Neural progenitor cell (in vitro differentiated cells): ENCODE measurements at regions not wholly inside any gene's neighbourhood (a gene's known extent, or its start where the extent isn't known, plus 50 kb on each side); places are given as distances from the start of the nearest gene placed in this dataset.

Experiments
- DNase-seq: peaks from one replicate; pipeline ENCODE4 v3.0.0-alpha.2; 2016; ENCODE audit warnings: low spot score
- H2AFZ ChIP-seq: fragments of 200-600 bp; sonication (generic); replicated peaks from 2 replicates; pipeline ENCODE4 v1.6.1; 2016; ENCODE audit warnings: antibody characterized with exemption
- H3F3A ChIP-seq: fragments of 200-600 bp; sonication (generic); 2 replicates; pipeline ENCODE4 v1.6.1; 2016; ENCODE audit warnings: antibody characterized with exemption, low read depth
- H3K27ac ChIP-seq: fragments of 200-600 bp; sonication (generic); 2 replicates; pipeline ENCODE4 v1.5.1; 2016; ENCODE audit warnings: mild to moderate bottlenecking
- H3K27me3 ChIP-seq: fragments of 200-600 bp; sonication (generic); 2 replicates; pipeline ENCODE4 v1.6.1; 2016; ENCODE audit warnings: mild to moderate bottlenecking, moderate library complexity
- H3K36me3 ChIP-seq: fragments of 200-600 bp; sonication (generic); 2 replicates; pipeline ENCODE4 v1.5.1; 2016
- H3K4me1 ChIP-seq: fragments of 200-600 bp; sonication (generic); 2 replicates; pipeline ENCODE4 v1.6.1; 2016; ENCODE audit warnings: mixed run types
- H3K4me2 ChIP-seq: fragments of 200-600 bp; sonication (generic); 2 replicates; pipeline ENCODE4 v1.6.1; 2016
- H3K4me3 ChIP-seq: fragments of 200-600 bp; sonication (generic); 2 replicates; pipeline ENCODE4 v1.5.1; 2016
- H3K79me2 ChIP-seq: fragments of 200-600 bp; sonication (generic); 2 replicates; pipeline ENCODE4 v1.6.1; 2016; ENCODE audit warnings: low read depth
- H3K9ac ChIP-seq: fragments of 200-600 bp; sonication (generic); 2 replicates; pipeline ENCODE4 v1.6.1; 2016
- H3K9me3 ChIP-seq: fragments of 200-600 bp; sonication (generic); 2 replicates; pipeline ENCODE4 v1.5.1; 2016; ENCODE audit warnings: low read depth
- H4K20me1 ChIP-seq: fragments of 200-600 bp; sonication (generic); 2 replicates; pipeline ENCODE4 v1.6.1; 2016; ENCODE audit warnings: low read depth
- H3K27ac Mint-ChIP-seq: 3 replicates; pipeline ENCODE4 v1.8.0; 2021; ENCODE audit warnings: mixed read lengths
- H3K27me3 Mint-ChIP-seq: 2 replicates; pipeline ENCODE4 v1.8.0; 2022; ENCODE audit warnings: low read depth, mild to moderate bottlenecking, inconsistent platforms, moderate library complexity, mixed read lengths; ENCODE audit not compliant: insufficient read depth
- H3K36me3 Mint-ChIP-seq: 3 replicates; pipeline ENCODE4 v1.8.0; 2021; ENCODE audit warnings: mixed read lengths
- H3K4me1 Mint-ChIP-seq: 3 replicates; pipeline ENCODE4 v1.8.0; 2021; ENCODE audit warnings: mixed read lengths
- H3K4me3 Mint-ChIP-seq: 3 replicates; pipeline ENCODE4 v1.8.0; 2021; ENCODE audit warnings: mild to moderate bottlenecking, moderate library complexity, mixed read lengths
- H3K9me3 Mint-ChIP-seq: 3 replicates; pipeline ENCODE4 v1.8.0; 2020; ENCODE audit warnings: mixed read lengths
- EZH2 ChIP-seq: fragments of 200-600 bp; sonication (generic); IDR thresholded peaks from 2 replicates; pipeline ENCODE4 v1.6.1; 2017; ENCODE audit warnings: antibody characterized with exemption, mild to moderate bottlenecking, moderate library complexity
- EZH2phosphoT487 ChIP-seq: fragments of 200-600 bp; sonication (generic); IDR thresholded peaks from 2 replicates; pipeline ENCODE4 v1.6.1; 2017; ENCODE audit warnings: antibody characterized with exemption
- TF ChIP-seq, protein P1 (sequence below): fragments of 200-600 bp; sonication (generic); IDR thresholded peaks from 2 replicates; pipeline ENCODE4 v1.5.1; 2017; ENCODE audit warnings: antibody characterized with exemption, mild to moderate bottlenecking

DNA sequence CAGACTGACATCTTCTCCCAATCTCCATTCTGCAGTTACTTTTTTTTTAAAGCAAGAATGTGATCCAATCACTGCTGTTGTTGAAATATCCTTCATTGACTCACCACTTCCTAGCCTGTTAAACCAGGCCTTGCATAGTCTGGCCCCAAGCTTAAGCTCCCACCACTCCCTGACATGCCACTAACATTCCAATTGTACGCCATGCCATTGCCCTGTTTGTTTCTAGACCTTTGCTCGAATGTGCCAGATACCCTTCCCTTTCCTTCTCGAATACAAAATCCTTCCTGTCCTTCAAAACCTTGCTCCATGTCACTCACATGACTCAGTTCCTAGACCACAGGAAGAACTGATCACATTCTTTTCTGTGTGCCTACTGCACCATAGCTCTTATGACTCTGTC, 224.2 kb downstream of the CYRIA start:
- H3K9me3 ChIP-seq: no peaks in the 10 kb centered on the region
- DNase-seq: no peak
- H4K20me1 ChIP-seq: no peaks in the 10 kb centered on the region
- no peak overlapping the region for H2AFZ ChIP-seq
- H3K27ac ChIP-seq: no peak overlapping the region
- no peaks in the 10 kb centered on the region for H3K36me3 ChIP-seq
- no peaks in the 10 kb centered on the region for H3K4me1 ChIP-seq
- TF ChIP-seq EZH2 (no peak), EZH2phosphoT487 (no peak)
- TF ChIP-seq, protein P1, sequence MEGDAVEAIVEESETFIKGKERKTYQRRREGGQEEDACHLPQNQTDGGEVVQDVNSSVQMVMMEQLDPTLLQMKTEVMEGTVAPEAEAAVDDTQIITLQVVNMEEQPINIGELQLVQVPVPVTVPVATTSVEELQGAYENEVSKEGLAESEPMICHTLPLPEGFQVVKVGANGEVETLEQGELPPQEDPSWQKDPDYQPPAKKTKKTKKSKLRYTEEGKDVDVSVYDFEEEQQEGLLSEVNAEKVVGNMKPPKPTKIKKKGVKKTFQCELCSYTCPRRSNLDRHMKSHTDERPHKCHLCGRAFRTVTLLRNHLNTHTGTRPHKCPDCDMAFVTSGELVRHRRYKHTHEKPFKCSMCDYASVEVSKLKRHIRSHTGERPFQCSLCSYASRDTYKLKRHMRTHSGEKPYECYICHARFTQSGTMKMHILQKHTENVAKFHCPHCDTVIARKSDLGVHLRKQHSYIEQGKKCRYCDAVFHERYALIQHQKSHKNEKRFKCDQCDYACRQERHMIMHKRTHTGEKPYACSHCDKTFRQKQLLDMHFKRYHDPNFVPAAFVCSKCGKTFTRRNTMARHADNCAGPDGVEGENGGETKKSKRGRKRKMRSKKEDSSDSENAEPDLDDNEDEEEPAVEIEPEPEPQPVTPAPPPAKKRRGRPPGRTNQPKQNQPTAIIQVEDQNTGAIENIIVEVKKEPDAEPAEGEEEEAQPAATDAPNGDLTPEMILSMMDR: no peak
- Mint-ChIP-seq H3K9me3 (no peaks in the 10 kb centered on the region), H3K27me3 (peaks cover under 1% of the 10 kb centered on the region), H3K27ac (no peak overlapping the region), H3K4me1 (no peaks in the 10 kb centered on the region), H3K4me3 (no peak overlapping the region), H3K36me3 (no peaks in the 10 kb centered on the region)
- H3K27me3 ChIP-seq: no peaks in the 10 kb centered on the region
- H3K4me2 ChIP-seq: no peak overlapping the region
- no peak overlapping the region for H3K4me3 ChIP-seq
- no peak overlapping the region for H3K9ac ChIP-seq
- H3K79me2 ChIP-seq: no peaks in the 10 kb centered on the region
- no peaks in the 10 kb centered on the region for H3F3A ChIP-seq

DNA sequence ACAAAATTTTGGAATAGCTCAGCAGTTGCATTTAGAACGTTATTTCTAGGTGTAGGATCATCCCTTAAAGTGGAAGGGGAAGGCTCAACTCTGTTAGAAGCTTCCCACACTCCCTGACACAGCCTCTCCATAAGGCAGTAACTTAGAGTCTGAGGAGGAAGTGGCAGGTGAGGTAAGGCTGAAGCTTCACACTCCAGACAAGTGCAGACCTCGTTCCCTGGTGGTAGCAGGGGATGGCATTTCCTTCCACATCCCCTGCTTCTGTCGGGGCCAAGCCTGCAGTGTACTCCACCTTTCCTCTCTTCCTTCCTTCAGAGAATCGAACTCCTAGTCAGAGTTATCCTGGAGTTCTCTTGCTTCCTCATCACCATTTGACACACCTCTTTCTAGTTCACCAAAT, 224.7 kb downstream of the CYRIA start:
- H3K36me3 Mint-ChIP-seq: no peaks in the 10 kb centered on the region
- H3K79me2 ChIP-seq: no peaks in the 10 kb centered on the region
- no peak overlapping the region for H3K27ac ChIP-seq
- no peak for TF ChIP-seq EZH2
- TF ChIP-seq, protein P1: no peak
- TF ChIP-seq EZH2phosphoT487: no peak
- DNase-seq: no peak
- no peak overlapping the region for H3K4me2 ChIP-seq
- H4K20me1 ChIP-seq: no peaks in the 10 kb centered on the region
- H3K27ac Mint-ChIP-seq: no peak overlapping the region
- H3K36me3 ChIP-seq: no peaks in the 10 kb centered on the region
- no peak overlapping the region for H3K4me3 Mint-ChIP-seq
- H3K27me3 ChIP-seq: no peaks in the 10 kb centered on the region
- H3K27me3 Mint-ChIP-seq: peaks cover 2% of the 10 kb centered on the region
- no peak overlapping the region for H3K9ac ChIP-seq
- H2AFZ ChIP-seq: no peak overlapping the region
- no peaks in the 10 kb centered on the region for H3K4me1 ChIP-seq
- H3K4me3 ChIP-seq: no peak overlapping the region
- H3K9me3 Mint-ChIP-seq: no peaks in the 10 kb centered on the region
- H3K9me3 ChIP-seq: no peaks in the 10 kb centered on the region
- H3F3A ChIP-seq: no peaks in the 10 kb centered on the region
- no peaks in the 10 kb centered on the region for H3K4me1 Mint-ChIP-seq

DNA sequence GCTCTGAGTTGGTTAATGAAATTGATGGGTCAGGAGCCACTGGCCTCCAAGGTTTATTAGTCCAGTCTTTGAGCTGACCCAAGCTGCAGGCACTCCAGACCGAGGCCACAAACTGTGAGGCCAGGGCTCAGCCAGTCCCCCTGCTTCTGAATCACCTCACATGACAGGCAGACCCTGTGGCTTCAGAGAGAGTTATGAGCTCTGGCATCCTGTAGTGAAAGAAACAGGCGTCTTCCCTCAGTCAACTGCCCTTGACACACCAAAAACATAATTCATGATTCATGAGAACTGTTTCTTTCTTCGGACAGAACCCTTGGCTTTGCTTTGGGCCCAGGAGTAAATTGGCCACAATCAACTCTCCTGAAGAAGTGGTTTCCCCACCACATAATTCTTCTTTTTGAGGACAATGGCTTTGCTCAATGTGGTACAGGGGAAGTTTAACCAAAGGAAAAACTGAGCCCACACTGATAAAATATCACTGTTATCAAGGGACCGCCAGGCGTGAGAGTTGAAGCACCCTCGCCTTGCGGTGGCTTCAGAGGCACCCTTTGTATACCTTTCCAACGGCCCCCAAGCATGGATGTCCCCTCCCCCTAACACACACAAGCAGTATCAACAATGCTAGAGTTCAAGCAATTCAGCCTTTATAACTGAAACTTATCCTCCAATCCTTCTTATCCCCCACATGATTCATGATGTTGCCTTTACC, 226.9 kb downstream of the CYRIA start:
- Histone ChIP-seq H3K4me2 (no peak overlapping the region), H3K27ac (no peak overlapping the region), H3K9me3 (no peaks in the 10 kb centered on the region), H4K20me1 (no peaks in the 10 kb centered on the region), H2AFZ (no peak overlapping the region), H3K27me3 (no peaks in the 10 kb centered on the region), H3K9ac (no peak overlapping the region), H3F3A (no peaks in the 10 kb centered on the region), H3K4me1 (no peaks in the 10 kb centered on the region), H3K36me3 (no peaks in the 10 kb centered on the region), H3K4me3 (no peak overlapping the region), H3K79me2 (no peaks in the 10 kb centered on the region)
- TF ChIP-seq, protein P1: no peak
- TF ChIP-seq EZH2phosphoT487: no peak
- peaks cover 3% of the 10 kb centered on the region for H3K27me3 Mint-ChIP-seq
- H3K27ac Mint-ChIP-seq: no peak overlapping the region
- H3K9me3 Mint-ChIP-seq: no peaks in the 10 kb centered on the region
- no peak for DNase-seq
- no peaks in the 10 kb centered on the region for H3K36me3 Mint-ChIP-seq
- H3K4me1 Mint-ChIP-seq: peaks cover under 1% of the 10 kb centered on the region
- no peak overlapping the region for H3K4me3 Mint-ChIP-seq
